ENCODE measurements at regions not wholly inside any gene's neighbourhood (a gene's known extent, or its start where the extent isn't known, plus 50 kb on each side); places are given as distances from the start of the nearest gene placed in this dataset.

DNA sequence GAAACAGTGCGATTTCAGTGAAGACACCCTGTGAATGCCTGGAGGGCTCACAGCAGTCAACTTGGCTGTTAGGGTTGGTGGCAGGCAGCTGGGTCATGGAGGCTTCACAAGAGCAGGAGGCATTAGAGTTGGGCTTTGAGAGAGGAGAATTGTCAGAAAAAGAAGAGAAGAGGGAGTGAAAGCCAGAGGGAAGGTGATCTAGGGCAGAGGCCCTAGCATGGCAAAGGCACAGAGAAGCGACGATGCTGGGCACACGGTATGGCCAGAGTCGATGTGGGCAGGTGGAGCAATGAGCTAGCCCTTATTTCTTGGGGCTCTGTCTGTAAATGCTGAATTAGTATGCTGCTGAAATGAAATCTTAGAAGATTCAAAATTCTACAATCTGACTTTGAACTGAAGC is 52.6 kb upstream of the OLFM4 start:
- TF ChIP-seq, protein P1, sequence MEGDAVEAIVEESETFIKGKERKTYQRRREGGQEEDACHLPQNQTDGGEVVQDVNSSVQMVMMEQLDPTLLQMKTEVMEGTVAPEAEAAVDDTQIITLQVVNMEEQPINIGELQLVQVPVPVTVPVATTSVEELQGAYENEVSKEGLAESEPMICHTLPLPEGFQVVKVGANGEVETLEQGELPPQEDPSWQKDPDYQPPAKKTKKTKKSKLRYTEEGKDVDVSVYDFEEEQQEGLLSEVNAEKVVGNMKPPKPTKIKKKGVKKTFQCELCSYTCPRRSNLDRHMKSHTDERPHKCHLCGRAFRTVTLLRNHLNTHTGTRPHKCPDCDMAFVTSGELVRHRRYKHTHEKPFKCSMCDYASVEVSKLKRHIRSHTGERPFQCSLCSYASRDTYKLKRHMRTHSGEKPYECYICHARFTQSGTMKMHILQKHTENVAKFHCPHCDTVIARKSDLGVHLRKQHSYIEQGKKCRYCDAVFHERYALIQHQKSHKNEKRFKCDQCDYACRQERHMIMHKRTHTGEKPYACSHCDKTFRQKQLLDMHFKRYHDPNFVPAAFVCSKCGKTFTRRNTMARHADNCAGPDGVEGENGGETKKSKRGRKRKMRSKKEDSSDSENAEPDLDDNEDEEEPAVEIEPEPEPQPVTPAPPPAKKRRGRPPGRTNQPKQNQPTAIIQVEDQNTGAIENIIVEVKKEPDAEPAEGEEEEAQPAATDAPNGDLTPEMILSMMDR (IDR thresholded peaks at IDR 0.05) = no peak
- no peak for TF ChIP-seq ZFX (IDR thresholded peaks at IDR 0.05; ENCODE audit: borderline replicate concordance)

Measured in 22Rv1 (cell line).